Middle frontal gyrus (tissue), 1 donor: ENCODE measurements at regions not wholly inside any gene's neighbourhood (a gene's known extent, or its start where the extent isn't known, plus 50 kb on each side); places are given as distances from the start of the nearest gene placed in this dataset.

ENCODE experiments used
- DNase-seq: peaks from one replicate; pipeline ENCODE4 v3.0.0-alpha.2; 2015; ENCODE audit warnings: low spot score; ENCODE audit errors: extremely low spot score

- DNase-seq, result no peak
Measured at GRCh38 chr2:12109363-12110017, 363.1 kb downstream of the LPIN1 start.

DNA sequence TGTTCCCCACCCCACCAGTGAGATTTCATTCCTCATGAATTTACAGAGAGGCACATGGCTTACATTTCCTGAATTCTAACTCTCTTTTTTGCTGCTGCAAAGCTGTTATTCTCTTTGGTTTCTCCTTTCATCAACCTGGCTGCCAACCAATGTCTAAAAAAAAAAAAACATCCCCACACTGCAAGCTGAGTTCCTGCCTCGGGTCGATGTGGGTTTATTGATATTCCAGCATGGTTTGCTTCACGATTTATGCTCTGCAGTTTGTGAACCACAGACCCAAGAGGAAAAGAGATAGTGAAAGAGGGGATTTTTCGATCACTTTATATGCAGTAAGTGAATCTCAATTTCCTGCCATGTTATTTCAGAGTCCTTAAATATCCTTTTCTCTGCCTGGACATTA is 363.6 kb downstream of the LPIN1 start:
- no peak for DNase-seq

DNA sequence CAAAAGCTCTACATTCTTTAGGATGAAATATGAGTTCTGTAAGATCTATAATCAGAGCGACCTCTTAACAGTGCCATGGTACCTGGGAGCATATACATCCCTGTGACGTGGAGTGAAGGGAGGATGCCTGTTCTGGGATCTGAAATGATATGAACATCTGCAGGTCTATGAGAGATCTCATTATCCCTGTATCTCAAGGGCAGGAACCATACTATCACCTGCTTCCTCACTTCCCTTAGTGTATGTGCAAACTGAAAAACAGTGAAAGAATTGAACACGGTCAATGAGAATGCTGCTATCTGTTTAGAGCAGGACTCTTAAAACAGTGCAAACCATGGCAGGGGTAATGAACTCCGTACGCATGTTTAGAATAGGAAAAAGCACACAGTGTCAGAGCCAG is 364.0 kb downstream of the LPIN1 start:
- no peak for DNase-seq

DNA sequence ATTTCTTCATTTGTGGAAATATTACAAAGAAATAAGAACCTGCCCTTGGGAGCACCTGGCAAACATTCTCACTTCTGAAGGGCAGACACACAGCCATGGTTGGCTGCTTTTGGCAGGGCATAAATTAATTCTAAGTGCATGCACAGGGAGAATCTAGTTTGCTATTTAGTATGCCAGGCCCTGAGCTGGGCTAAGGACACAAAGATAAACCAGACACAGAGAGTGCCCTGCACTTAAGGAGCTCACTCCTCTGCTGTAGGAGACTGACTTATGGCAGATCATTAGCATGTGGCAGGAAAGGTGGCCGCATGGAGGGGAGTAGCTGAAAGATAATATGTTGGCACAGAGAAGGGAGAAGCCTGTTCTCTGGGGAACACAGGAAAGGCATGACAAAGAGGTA is 367.0 kb downstream of the LPIN1 start:
- no peak for DNase-seq

DNA sequence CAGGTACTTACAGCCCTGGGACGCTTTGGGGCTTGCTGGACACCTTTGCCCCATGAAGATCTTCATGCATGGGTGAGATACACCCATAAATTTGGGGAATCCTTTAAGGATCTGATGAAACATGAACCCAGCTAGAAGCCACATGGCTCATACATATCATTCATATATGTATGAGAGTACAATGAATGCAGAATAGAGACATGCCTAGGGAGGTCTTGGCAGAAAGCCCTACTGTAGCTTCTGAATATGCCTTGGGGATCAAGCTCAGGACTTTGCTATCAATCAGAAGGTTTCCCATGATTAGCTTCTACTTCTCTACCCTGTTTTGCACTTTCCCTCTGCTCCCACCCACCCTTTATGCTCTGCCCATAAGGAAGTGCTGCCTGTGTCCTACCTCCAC is 368.4 kb downstream of the LPIN1 start:
- no peak for DNase-seq

DNA sequence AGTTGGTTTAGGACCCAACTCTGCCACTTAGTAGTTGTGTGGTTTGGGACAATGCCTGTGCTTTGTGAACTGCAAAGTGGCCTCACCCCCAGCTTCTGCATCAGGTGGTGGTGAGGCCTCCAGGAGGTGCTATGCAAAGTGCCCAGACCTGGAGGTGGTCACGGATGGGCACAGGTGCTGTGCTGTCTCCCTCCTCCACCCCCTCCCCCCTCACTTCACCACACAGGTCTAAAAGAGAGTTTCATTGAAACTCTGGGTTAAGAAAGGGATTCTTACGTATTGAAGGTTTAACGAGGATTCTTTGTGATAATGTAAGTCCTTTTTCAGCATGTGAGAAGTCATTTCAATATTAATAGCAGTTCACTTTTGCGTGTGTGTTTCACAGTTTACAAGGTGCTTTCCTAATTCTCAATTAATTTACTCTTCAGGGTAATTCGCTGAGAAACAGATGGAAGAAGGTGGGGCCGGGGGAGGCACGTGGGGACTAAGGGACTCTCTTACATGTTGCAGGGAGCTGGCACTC is 369.9 kb downstream of the LPIN1 start:
- no peak for DNase-seq

DNA sequence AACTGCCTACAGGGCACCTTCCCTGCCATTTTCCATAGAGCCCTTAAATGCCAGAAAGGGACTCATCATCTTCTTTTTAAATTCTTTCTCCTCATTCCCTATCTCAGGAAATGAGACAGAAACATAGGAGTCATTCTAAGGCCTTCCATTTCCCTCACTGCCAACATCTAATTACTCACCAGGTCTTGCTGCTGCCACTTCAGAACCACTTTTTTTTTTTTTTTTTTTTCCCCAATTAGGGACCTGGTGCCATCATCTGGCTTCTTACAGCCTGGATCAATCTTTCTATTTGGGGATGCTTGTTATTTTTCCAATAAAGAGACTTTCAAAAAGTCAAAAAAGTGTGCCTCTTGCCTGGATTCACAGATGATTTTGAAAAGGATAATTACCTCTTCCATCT is 373.4 kb downstream of the LPIN1 start:
- no peak for DNase-seq

- no peak for DNase-seq
Measured at GRCh38 chr2:12120281-12121150, 374.1 kb downstream of the LPIN1 start.

- DNase-seq, result no peak
Measured at GRCh38 chr2:12124790-12125189, 378.4 kb downstream of the LPIN1 start.

DNA sequence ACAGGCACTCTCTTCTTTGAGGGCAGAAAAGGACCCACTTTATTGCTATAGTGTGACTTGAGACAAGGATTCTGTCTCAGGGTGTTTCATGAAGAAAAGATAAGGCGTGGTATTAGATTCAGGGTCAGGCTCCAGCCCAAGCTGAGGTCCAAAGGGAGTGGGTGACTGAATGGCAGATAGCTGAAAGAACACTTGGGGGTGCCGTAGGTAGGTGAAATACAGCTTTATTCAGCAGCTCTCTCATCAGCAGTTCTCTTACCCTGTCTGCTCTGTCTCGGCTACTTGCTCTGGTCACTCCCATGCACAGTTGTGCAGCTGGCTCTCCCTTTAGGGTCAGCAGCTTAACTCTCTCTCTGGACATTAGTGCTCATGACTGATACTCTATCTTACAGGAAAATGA is 379.9 kb downstream of the LPIN1 start:
- DNase-seq, result no peak

GRCh38 chr2:12127638-12128037 is 381.2 kb downstream of the LPIN1 start:
- no peak for DNase-seq

- no peak for DNase-seq
Measured at GRCh38 chr2:12131975-12132374, 385.5 kb downstream of the LPIN1 start.

GRCh38 chr2:12141618-12142258 is 395.3 kb downstream of the LPIN1 start:
- no peak for DNase-seq

GRCh38 chr2:12151716-12152115 is 405.3 kb downstream of the LPIN1 start:
- DNase-seq, result no peak

- no peak for DNase-seq
Measured at GRCh38 chr2:12152888-12153287, 406.5 kb downstream of the LPIN1 start.

- DNase-seq, result no peak
Measured at GRCh38 chr2:12155303-12156051, 409.0 kb downstream of the LPIN1 start.

DNA sequence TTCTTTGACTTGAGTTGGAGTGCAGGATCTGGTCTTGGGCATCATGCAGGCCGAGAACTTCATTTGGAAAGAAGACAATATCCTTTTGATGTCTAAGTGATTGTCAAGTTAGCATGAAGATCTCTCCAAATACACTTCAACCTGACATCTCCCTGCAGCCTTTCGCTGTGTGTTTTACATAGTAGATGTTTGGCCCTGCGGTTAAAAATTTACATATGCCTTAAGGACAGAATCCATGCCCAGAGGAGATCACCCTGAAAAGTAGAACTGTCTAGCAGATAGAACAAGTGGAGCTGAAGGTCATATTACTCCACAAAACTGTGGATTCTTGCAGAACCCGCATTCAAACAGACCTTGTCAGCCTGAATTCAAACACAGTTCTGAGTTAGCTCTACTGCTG is 409.9 kb downstream of the LPIN1 start:
- DNase-seq, result no peak

GRCh38 chr2:12161085-12161484 is 414.7 kb downstream of the LPIN1 start:
- no peak for DNase-seq

- DNase-seq, result no peak
Measured at GRCh38 chr2:12162269-12163247, 416.1 kb downstream of the LPIN1 start.

GRCh38 chr2:12163866-12164265 is 417.4 kb downstream of the LPIN1 start:
- no peak for DNase-seq
